Midbrain (tissue), 1 donor: ENCODE measurements at regions not wholly inside any gene's neighbourhood (a gene's known extent, or its start where the extent isn't known, plus 50 kb on each side); places are given as distances from the start of the nearest gene placed in this dataset.

Source experiments
- DNase-seq: peaks from one replicate; lab custom pipeline; 2025; lab: John Stamatoyannopoulos, UW

GRCh38 chrX:21056622-21057021 is 317.6 kb upstream of the CNKSR2 start:
- DNase-seq: no peak

- no peak for DNase-seq
Measured at GRCh38 chrX:21047034-21047455, 327.2 kb upstream of the CNKSR2 start.

GRCh38 chrX:21014326-21014725 is 359.9 kb upstream of the CNKSR2 start:
- DNase-seq: no peak

GRCh38 chrX:21004835-21005234 is 369.4 kb upstream of the CNKSR2 start:
- no peak for DNase-seq

GRCh38 chrX:20995829-20996228 is 378.4 kb upstream of the CNKSR2 start:
- no peak for DNase-seq

GRCh38 chrX:20989361-20989760 is 384.9 kb upstream of the CNKSR2 start:
- no peak for DNase-seq

- DNase-seq: no peak
Measured at GRCh38 chrX:20988804-20989203, 385.4 kb upstream of the CNKSR2 start.

GRCh38 chrX:20988118-20988517 is 386.1 kb upstream of the CNKSR2 start:
- DNase-seq: no peak

- DNase-seq: no peak
Measured at GRCh38 chrX:20980426-20980825, 393.8 kb upstream of the CNKSR2 start.

GRCh38 chrX:20974326-20974725 is 399.9 kb upstream of the CNKSR2 start:
- DNase-seq: no peak

GRCh38 chrX:20973038-20973437 is 401.2 kb upstream of the CNKSR2 start:
- DNase-seq: no peak

GRCh38 chrX:20971250-20971649 is 403.0 kb upstream of the CNKSR2 start:
- DNase-seq: no peak

- DNase-seq: no peak
Measured at GRCh38 chrX:20969565-20969964, 404.7 kb upstream of the CNKSR2 start.

GRCh38 chrX:20968996-20969395 is 405.2 kb upstream of the CNKSR2 start:
- DNase-seq: no peak

- DNase-seq: no peak
Measured at GRCh38 chrX:20967725-20968124, 406.5 kb upstream of the CNKSR2 start.

- no peak for DNase-seq
Measured at GRCh38 chrX:20965270-20966044, 408.8 kb upstream of the CNKSR2 start.

GRCh38 chrX:20954014-20954413 is 420.2 kb upstream of the CNKSR2 start:
- DNase-seq: no peak

- no peak for DNase-seq
Measured at GRCh38 chrX:20952180-20952579, 422.0 kb upstream of the CNKSR2 start.

- DNase-seq: no peak
Measured at GRCh38 chrX:20951016-20951810, 423.0 kb upstream of the CNKSR2 start.

GRCh38 chrX:20947411-20947912 is 426.8 kb upstream of the CNKSR2 start:
- no peak for DNase-seq

- DNase-seq: no peak
Measured at GRCh38 chrX:20913760-20914159, 460.5 kb upstream of the CNKSR2 start.

- no peak for DNase-seq
Measured at GRCh38 chrX:20906571-20906970, 467.6 kb upstream of the CNKSR2 start.

GRCh38 chrX:20884565-20884964 is 489.7 kb upstream of the CNKSR2 start:
- no peak for DNase-seq
